ENCODE measurements at regions not wholly inside any gene's neighbourhood (a gene's known extent, or its start where the extent isn't known, plus 50 kb on each side); places are given as distances from the start of the nearest gene placed in this dataset.

DNA sequence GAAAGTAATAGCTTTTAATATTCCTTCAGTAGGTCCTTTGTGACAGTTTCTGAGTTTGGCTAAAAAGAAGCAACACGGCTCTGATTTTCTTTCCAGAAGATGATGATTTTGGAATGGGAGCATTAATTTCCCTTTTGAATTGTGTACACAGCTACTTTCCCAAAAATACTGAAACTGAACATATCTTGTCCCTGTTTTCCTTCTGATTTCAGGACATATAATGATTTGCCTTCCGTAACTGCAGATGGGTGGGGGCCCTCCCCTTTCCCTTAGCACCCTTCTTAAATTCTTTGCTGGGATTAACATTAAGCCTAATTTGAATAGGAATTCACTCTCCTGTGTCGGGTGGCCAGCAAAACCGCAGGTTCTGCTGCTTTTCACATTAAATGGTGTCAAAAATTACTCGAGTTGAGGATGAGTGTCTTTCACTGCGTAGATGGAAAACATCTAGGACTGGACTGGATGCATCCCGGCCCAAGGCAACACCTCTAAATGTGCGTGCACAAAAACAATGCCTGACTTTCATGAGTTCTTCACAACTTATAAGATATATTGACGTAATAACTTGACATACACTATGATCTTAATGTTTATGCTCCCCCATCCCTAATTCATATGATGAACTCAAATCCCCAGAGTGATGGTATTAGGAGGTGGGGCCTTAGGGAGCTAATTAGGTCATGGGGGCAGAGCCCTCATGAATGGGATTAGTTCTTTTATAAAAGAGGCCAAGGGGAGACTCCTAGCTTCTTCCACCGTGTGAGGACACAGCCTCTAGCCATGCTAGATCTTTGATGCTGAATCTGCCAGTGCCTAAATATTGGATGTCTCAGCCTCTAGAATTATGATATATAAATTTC lies 158.1 kb downstream of the AEBP2 start:
- ChIA-PET CTCF (interaction anchor here (0.8 kb wide), 1 partner anchor 9 kb away, joined by 3 read pairs; no protein-coding TSS in a partner anchor), POLR2A (no interaction called here)
- no peak for DNase-seq (ENCODE audit: extremely low spot score)
- TF ChIP-seq ARNT (IDR thresholded peaks at IDR 0.05) (no peak), FOXM1 (IDR thresholded peaks at IDR 0.05; ENCODE audit: borderline replicate concordance) (no peak), SP1 (IDR thresholded peaks at IDR 0.05) (no peak), TARDBP (IDR thresholded peaks at IDR 0.05) (no peak), ZNF384 (IDR thresholded peaks at IDR 0.05) (no peak), FOXA1 (IDR thresholded peaks at IDR 0.05) (no peak), L3MBTL2 (conservative IDR thresholded peaks at IDR 0.05) (no peak), SUZ12 (IDR thresholded peaks at IDR 0.05) (no peak), HDGF (IDR thresholded peaks at IDR 0.05; ENCODE audit: borderline replicate concordance) (no peak)

- POLR2A ChIA-PET = no interaction called here
- TF ChIP-seq TARDBP (IDR thresholded peaks at IDR 0.05) (no peak), SP1 (IDR thresholded peaks at IDR 0.05) (no peak), FOXA1 (IDR thresholded peaks at IDR 0.05) (no peak), CTBP1 (IDR thresholded peaks at IDR 0.05; ENCODE audit: borderline replicate concordance) (no peak), FOXK2 (IDR thresholded peaks at IDR 0.05) (no peak), HDGF (IDR thresholded peaks at IDR 0.05; ENCODE audit: borderline replicate concordance) (no peak), NFRKB (IDR thresholded peaks at IDR 0.05) (no peak), ARNT (IDR thresholded peaks at IDR 0.05) (no peak), ZNF384 (IDR thresholded peaks at IDR 0.05) (no peak), ELF4 (IDR thresholded peaks at IDR 0.05) (no peak), L3MBTL2 (conservative IDR thresholded peaks at IDR 0.05) (no peak), FOXM1 (IDR thresholded peaks at IDR 0.05; ENCODE audit: borderline replicate concordance) (no peak), BHLHE40 (IDR thresholded peaks at IDR 0.05; ENCODE audit: borderline replicate concordance) (no peak), SUZ12 (IDR thresholded peaks at IDR 0.05) (no peak), LEF1 (IDR thresholded peaks at IDR 0.05; ENCODE audit: borderline replicate concordance) (no peak)
- TF ChIP-seq, protein P1, sequence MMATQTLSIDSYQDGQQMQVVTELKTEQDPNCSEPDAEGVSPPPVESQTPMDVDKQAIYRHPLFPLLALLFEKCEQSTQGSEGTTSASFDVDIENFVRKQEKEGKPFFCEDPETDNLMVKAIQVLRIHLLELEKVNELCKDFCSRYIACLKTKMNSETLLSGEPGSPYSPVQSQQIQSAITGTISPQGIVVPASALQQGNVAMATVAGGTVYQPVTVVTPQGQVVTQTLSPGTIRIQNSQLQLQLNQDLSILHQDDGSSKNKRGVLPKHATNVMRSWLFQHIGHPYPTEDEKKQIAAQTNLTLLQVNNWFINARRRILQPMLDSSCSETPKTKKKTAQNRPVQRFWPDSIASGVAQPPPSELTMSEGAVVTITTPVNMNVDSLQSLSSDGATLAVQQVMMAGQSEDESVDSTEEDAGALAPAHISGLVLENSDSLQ (IDR thresholded peaks at IDR 0.05) = no peak
- DNase-seq (ENCODE audit: extremely low spot score) = no peak
- CTCF ChIA-PET = no interaction called here
These were observed 166.4 kb downstream of the AEBP2 start for GRCh38 chr12:19605720-19606119.

DNA sequence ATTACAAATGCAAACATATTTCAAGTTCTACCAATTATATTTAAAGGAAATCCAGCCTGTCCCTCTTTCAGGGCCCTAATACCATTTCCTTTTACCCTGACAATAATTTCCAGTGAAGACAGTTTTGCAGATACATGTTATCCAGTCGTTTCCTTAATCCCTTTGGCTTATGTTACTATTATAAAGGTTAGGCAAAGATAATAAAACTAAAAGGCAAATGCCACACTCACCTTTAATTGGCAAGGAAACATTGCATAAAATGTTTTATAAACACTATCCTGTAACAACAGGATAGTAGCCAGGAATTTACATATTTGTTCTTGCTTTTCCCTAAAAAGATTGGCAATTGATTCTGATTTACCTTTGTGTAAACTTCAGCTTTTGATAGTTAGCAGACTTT lies 168.7 kb downstream of the AEBP2 start:
- TF ChIP-seq SUZ12 (IDR thresholded peaks at IDR 0.05) (no peak), FOXA1 (IDR thresholded peaks at IDR 0.05) (no peak), SP1 (IDR thresholded peaks at IDR 0.05) (no peak), BHLHE40 (IDR thresholded peaks at IDR 0.05; ENCODE audit: borderline replicate concordance) (no peak), LEF1 (IDR thresholded peaks at IDR 0.05; ENCODE audit: borderline replicate concordance) (no peak), HDGF (IDR thresholded peaks at IDR 0.05; ENCODE audit: borderline replicate concordance) (no peak), FOXK2 (IDR thresholded peaks at IDR 0.05) (no peak), TARDBP (IDR thresholded peaks at IDR 0.05) (no peak), FOXM1 (IDR thresholded peaks at IDR 0.05; ENCODE audit: borderline replicate concordance) (no peak)
- DNase-seq (ENCODE audit: extremely low spot score) = no peak
- CTCF ChIA-PET = no interaction called here
- POLR2A ChIA-PET = no interaction called here

DNA sequence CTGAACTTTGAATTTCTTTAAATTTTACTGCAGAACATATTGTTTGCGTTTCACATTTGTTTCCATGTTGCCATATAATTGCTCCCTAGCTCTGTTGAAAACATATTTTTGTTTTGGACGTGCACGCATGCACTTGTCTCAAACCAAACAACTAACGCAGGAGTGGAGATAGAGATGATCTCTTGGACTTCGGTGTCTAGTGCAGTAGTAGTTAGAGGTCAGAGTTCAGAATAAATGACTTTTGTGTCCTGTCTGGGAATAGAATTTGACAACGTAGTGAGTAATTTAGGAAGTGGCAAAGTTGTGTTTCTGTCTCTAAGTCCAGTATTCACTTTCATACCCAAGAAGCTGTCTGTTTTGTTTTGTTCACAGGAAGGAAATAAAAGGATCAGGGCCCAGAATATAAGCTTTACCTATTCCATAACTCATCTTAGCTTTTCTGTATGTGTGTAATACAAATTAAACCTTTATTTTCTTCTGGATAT lies 173.8 kb downstream of the AEBP2 start:
- no peak for DNase-seq (ENCODE audit: extremely low spot score)
- POLR2A ChIA-PET = no interaction called here
- TF ChIP-seq ZNF384 (IDR thresholded peaks at IDR 0.05) (no peak), L3MBTL2 (conservative IDR thresholded peaks at IDR 0.05) (no peak), FOXK2 (IDR thresholded peaks at IDR 0.05) (no peak), FOXA1 (IDR thresholded peaks at IDR 0.05) (no peak), CTBP1 (IDR thresholded peaks at IDR 0.05; ENCODE audit: borderline replicate concordance) (no peak), ELF4 (IDR thresholded peaks at IDR 0.05) (no peak), LEF1 (IDR thresholded peaks at IDR 0.05; ENCODE audit: borderline replicate concordance) (no peak), SP1 (IDR thresholded peaks at IDR 0.05) (no peak), ARNT (IDR thresholded peaks at IDR 0.05) (no peak), SUZ12 (IDR thresholded peaks at IDR 0.05) (no peak), FOXM1 (IDR thresholded peaks at IDR 0.05; ENCODE audit: borderline replicate concordance) (no peak), BHLHE40 (IDR thresholded peaks at IDR 0.05; ENCODE audit: borderline replicate concordance) (no peak), TARDBP (IDR thresholded peaks at IDR 0.05) (no peak), HDGF (IDR thresholded peaks at IDR 0.05; ENCODE audit: borderline replicate concordance) (no peak), NFRKB (IDR thresholded peaks at IDR 0.05) (no peak)
- TF ChIP-seq, protein P1 (IDR thresholded peaks at IDR 0.05) = no peak
- CTCF ChIA-PET = no interaction called here

DNA sequence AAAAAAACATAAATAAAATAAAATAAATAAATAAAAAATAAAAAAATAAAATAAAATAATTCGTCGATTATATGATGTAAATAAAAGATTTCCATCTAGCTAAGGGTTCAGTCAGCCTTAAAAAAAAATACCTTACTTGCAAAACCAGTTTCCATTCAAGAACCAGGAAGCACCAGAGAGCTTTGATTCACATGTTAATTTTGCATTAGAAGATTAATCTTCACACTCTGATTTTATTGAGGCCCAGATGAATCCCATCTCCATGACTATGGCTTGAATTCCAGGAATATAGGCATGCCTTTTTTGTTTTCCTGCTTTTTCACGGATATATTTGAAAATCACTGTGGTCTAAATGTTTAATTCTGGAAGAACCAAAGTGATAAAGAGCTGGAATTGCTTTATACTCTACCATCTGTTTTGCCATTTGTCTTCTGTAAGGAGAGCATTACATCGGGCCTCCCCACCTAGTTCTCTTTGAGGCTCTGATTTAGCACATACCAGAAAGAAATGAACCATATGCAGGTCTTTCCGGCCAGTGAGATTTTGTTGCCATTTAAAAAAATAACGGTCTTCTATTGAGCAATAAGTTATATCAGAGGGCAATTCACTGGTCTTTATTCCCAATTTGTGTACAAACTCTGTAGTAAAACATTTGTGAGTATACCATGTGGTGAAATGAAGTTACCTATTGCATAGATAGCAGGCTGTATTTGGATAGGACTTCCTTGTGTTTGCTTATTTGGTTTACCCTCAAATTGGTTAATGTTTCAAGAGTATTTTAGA lies 175.5 kb downstream of the AEBP2 start:
- no peak for DNase-seq (ENCODE audit: extremely low spot score)
- ChIA-PET CTCF (interaction anchor here (0.6 kb wide), 1 partner anchor 26 kb away, joined by 3 read pairs; no protein-coding TSS in a partner anchor), POLR2A (no interaction called here)
- no peak for TF ChIP-seq CTBP1 (IDR thresholded peaks at IDR 0.05; ENCODE audit: borderline replicate concordance)
- no peak for TF ChIP-seq NFRKB (IDR thresholded peaks at IDR 0.05)
- TF ChIP-seq ARNT (IDR thresholded peaks at IDR 0.05) = no peak
- no peak for TF ChIP-seq FOXM1 (IDR thresholded peaks at IDR 0.05; ENCODE audit: borderline replicate concordance)
- no peak for TF ChIP-seq FOXK2 (IDR thresholded peaks at IDR 0.05)
- TF ChIP-seq BHLHE40 (IDR thresholded peaks at IDR 0.05; ENCODE audit: borderline replicate concordance) = no peak
- no peak for TF ChIP-seq SUZ12 (IDR thresholded peaks at IDR 0.05)
- TF ChIP-seq HDGF (IDR thresholded peaks at IDR 0.05; ENCODE audit: borderline replicate concordance) = no peak
- TF ChIP-seq FOXA1 (IDR thresholded peaks at IDR 0.05) = no peak
- TF ChIP-seq LEF1 (IDR thresholded peaks at IDR 0.05; ENCODE audit: borderline replicate concordance) = no peak
- TF ChIP-seq L3MBTL2 (conservative IDR thresholded peaks at IDR 0.05) = no peak
- TF ChIP-seq, protein P1 (IDR thresholded peaks at IDR 0.05) = no peak
- no peak for TF ChIP-seq ELF4 (IDR thresholded peaks at IDR 0.05)
- no peak for TF ChIP-seq SP1 (IDR thresholded peaks at IDR 0.05)
- TF ChIP-seq ZNF384 (IDR thresholded peaks at IDR 0.05) = no peak
- TF ChIP-seq TARDBP (IDR thresholded peaks at IDR 0.05) = no peak

All from HEK293T (cell line).